GM18868 (cell line): ENCODE measurements at regions not wholly inside any gene's neighbourhood (a gene's known extent, or its start where the extent isn't known, plus 50 kb on each side); places are given as distances from the start of the nearest gene placed in this dataset.

Experiments
- ATAC-seq: cut with Tn5 transposase; IDR thresholded peaks from one replicate; pipeline ENCODE4 v1.9.1; 2021; ENCODE audit warnings: mild to moderate bottlenecking, moderate library complexity; ENCODE audit not compliant: unreplicated experiment

- no peak for ATAC-seq
These were observed 183.9 kb downstream of the CXCL12 start for GRCh38 chr10:44201011-44201410.

- ATAC-seq: no peak
These were observed 184.8 kb downstream of the CXCL12 start for GRCh38 chr10:44199991-44200655.

- no peak for ATAC-seq
These were observed 185.6 kb downstream of the CXCL12 start for GRCh38 chr10:44199267-44199666.

GRCh38 chr10:44198780-44199097 lies 186.2 kb downstream of the CXCL12 start:
- no peak for ATAC-seq

GRCh38 chr10:44198096-44198779 lies 186.7 kb downstream of the CXCL12 start:
- ATAC-seq: no peak

GRCh38 chr10:44197646-44198045 lies 187.3 kb downstream of the CXCL12 start:
- no peak for ATAC-seq

- no peak for ATAC-seq
These were observed 188.6 kb downstream of the CXCL12 start for GRCh38 chr10:44196336-44196735.

- ATAC-seq: no peak
These were observed 188.9 kb downstream of the CXCL12 start for GRCh38 chr10:44196008-44196320.

- no peak for ATAC-seq
These were observed 189.5 kb downstream of the CXCL12 start for GRCh38 chr10:44195112-44196007.

GRCh38 chr10:44194435-44194834 lies 190.5 kb downstream of the CXCL12 start:
- ATAC-seq: no peak

- ATAC-seq: no peak
These were observed 191.2 kb downstream of the CXCL12 start for GRCh38 chr10:44193567-44194220.

GRCh38 chr10:44193166-44193565 lies 191.7 kb downstream of the CXCL12 start:
- ATAC-seq: no peak

GRCh38 chr10:44192435-44192834 lies 192.5 kb downstream of the CXCL12 start:
- no peak for ATAC-seq

- no peak for ATAC-seq
These were observed 194.4 kb downstream of the CXCL12 start for GRCh38 chr10:44190541-44190940.

GRCh38 chr10:44186821-44187220 lies 198.1 kb downstream of the CXCL12 start:
- no peak for ATAC-seq

- no peak for ATAC-seq
These were observed 198.7 kb downstream of the CXCL12 start for GRCh38 chr10:44186150-44186549.

GRCh38 chr10:44185315-44185666 lies 199.6 kb downstream of the CXCL12 start:
- ATAC-seq: no peak

GRCh38 chr10:44184633-44185314 lies 200.1 kb downstream of the CXCL12 start:
- no peak for ATAC-seq

- ATAC-seq: no peak
These were observed 200.9 kb downstream of the CXCL12 start for GRCh38 chr10:44183667-44184632.

GRCh38 chr10:44182909-44183308 lies 202.0 kb downstream of the CXCL12 start:
- no peak for ATAC-seq
